OCI-LY7 (cell line): ENCODE measurements at regions not wholly inside any gene's neighbourhood (a gene's known extent, or its start where the extent isn't known, plus 50 kb on each side); places are given as distances from the start of the nearest gene placed in this dataset.
"Not testable (repeated sequence)": the region's sequence is repeated elsewhere in the genome, so short reads cannot be mapped to it uniquely, and the experiment has no call there.

Experiments used
- BruUV-seq: library from RNA; stranded (reverse); fragments of 400-500 nt; replicated peaks from 2 replicates; lab custom pipeline; 2021; lab: Mats Ljungman, UMichigan
- CTCF ChIA-PET: fragments of 300-600 bp; sonication (Branson Sonifier 250); formaldehyde crosslinking; loops from one replicate; lab custom pipeline; 2022; ENCODE audit warnings: antibody characterized with exemption; ENCODE audit not compliant: unreplicated experiment; lab: Charles Lee
- POLR2A ChIA-PET: fragments of 300-600 bp; sonication (Branson Sonifier 250); formaldehyde crosslinking; loops from one replicate; lab custom pipeline; 2022; ENCODE audit warnings: antibody characterized with exemption; lab: Charles Lee
- DNase-seq: peaks from one replicate; pipeline ENCODE4 v3.0.0-alpha.2; 2015; ENCODE audit warnings: low spot score
- H2AFZ ChIP-seq: fragments of 200-600 bp; sonication (generic), shearing (Covaris generic); 2 replicates; pipeline ENCODE4 v1.6.1; 2014; ENCODE audit warnings: mild to moderate bottlenecking, antibody characterized with exemption, low read length, moderate library complexity
- H3K27ac ChIP-seq: fragments of 200-600 bp; sonication (generic); 2 replicates; pipeline ENCODE4 v1.5.1; 2014; ENCODE audit warnings: mixed run types, low read depth, mild to moderate bottlenecking, moderate library complexity, low read length, inconsistent platforms; ENCODE audit not compliant: poor library complexity, severe bottlenecking
- H3K36me3 ChIP-seq: fragments of 200-600 bp; sonication (generic); 2 replicates; pipeline ENCODE4 v1.6.1; 2014; ENCODE audit warnings: mild to moderate bottlenecking, antibody characterized with exemption, low read length, moderate library complexity, mixed read lengths; ENCODE audit not compliant: insufficient read depth
- H3K4me1 ChIP-seq: fragments of 200-600 bp; sonication (generic); 2 replicates; pipeline ENCODE4 v1.5.1; 2014; ENCODE audit warnings: mild to moderate bottlenecking, low read length; ENCODE audit not compliant: insufficient read depth, poor library complexity, severe bottlenecking
- H3K4me2 ChIP-seq: fragments of 200-600 bp; sonication (generic); 2 replicates; pipeline ENCODE4 v1.6.1; 2014; ENCODE audit warnings: mild to moderate bottlenecking, low read length
- H3K4me3 ChIP-seq: fragments of 200-600 bp; sonication (generic); 2 replicates; pipeline ENCODE4 v1.5.1; 2014; ENCODE audit warnings: mild to moderate bottlenecking, low read depth, low read length; ENCODE audit not compliant: poor library complexity, severe bottlenecking
- H3K79me2 ChIP-seq: fragments of 200-600 bp; sonication (generic); 2 replicates; pipeline ENCODE4 v1.6.1; 2016; ENCODE audit warnings: low read depth, mild to moderate bottlenecking, low read length, moderate library complexity, mixed read lengths; ENCODE audit not compliant: insufficient read depth
- H3K9me2 ChIP-seq: fragments of 200-600 bp; sonication (generic); 2 replicates; pipeline ENCODE4 v1.6.1; 2016; ENCODE audit warnings: mild to moderate bottlenecking, low read length, mixed read lengths; ENCODE audit not compliant: insufficient read depth
- H3K9me3 ChIP-seq: fragments of 200-600 bp; sonication (generic); 2 replicates; pipeline ENCODE4 v1.6.1; 2014; ENCODE audit warnings: mild to moderate bottlenecking, mixed run types, low read length, mixed read lengths
- H4K20me1 ChIP-seq: fragments of 200-600 bp; sonication (generic); 2 replicates; pipeline ENCODE4 v1.6.1; 2014; ENCODE audit warnings: mild to moderate bottlenecking, antibody characterized with exemption, low read length, moderate library complexity, mixed read lengths; ENCODE audit not compliant: insufficient read depth
- EZH2phosphoT487 ChIP-seq: fragments of 200-600 bp; sonication (generic); IDR thresholded peaks from 2 replicates; pipeline ENCODE4 v1.6.1; 2018; ENCODE audit warnings: low read depth, borderline replicate concordance, mild to moderate bottlenecking, mixed run types, antibody characterized with exemption, low read length, moderate library complexity, mixed read lengths
- intact Hi-C: fragments of 100-400 bp; cut with micrococcal nuclease; formaldehyde crosslinking; loops from one replicate; pipeline ENCODE4 v1.10.0; 2022; ENCODE audit not compliant: unreplicated experiment
- TF ChIP-seq, protein P1 (sequence below): fragments of 200-600 bp; sonication (generic); conservative IDR thresholded peaks from 2 replicates; pipeline ENCODE4 v1.5.1; 2014; ENCODE audit warnings: mild to moderate bottlenecking, antibody characterized with exemption, low read length, moderate library complexity, mixed read lengths

DNA sequence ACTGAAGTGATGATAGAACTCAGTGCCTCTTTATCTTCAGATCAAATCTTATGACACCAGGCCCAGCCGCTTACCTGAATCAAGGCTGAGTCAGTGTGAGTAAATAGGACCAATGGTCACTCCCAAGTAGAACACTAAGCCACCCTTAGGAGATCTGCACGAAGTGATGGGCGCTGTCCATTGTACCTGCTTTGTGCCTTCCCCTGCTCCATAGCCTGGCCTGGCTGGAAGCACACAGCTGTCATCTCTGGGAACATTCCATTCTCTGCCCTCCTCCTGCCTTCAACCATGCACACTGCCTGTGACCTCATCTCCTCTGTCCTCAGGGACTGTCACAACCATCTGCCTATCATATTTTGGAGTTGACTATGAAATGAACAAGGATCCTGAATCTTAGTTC, 279.5 kb upstream of the ASIC2 start:
- Histone ChIP-seq H3K4me2 (no peak overlapping the region), H3K36me3 (no peaks in the 10 kb centered on the region)

GRCh38 chr17:33574942-33575445, 281.9 kb upstream of the ASIC2 start:
- BruUV-seq: no TSS peak
- 0 out of 2 replicates have a peak, but pooled peaks cover 4% of the 10 kb centered on the region for H3K9me3 ChIP-seq
- no peak for DNase-seq
- TF ChIP-seq, protein P1, sequence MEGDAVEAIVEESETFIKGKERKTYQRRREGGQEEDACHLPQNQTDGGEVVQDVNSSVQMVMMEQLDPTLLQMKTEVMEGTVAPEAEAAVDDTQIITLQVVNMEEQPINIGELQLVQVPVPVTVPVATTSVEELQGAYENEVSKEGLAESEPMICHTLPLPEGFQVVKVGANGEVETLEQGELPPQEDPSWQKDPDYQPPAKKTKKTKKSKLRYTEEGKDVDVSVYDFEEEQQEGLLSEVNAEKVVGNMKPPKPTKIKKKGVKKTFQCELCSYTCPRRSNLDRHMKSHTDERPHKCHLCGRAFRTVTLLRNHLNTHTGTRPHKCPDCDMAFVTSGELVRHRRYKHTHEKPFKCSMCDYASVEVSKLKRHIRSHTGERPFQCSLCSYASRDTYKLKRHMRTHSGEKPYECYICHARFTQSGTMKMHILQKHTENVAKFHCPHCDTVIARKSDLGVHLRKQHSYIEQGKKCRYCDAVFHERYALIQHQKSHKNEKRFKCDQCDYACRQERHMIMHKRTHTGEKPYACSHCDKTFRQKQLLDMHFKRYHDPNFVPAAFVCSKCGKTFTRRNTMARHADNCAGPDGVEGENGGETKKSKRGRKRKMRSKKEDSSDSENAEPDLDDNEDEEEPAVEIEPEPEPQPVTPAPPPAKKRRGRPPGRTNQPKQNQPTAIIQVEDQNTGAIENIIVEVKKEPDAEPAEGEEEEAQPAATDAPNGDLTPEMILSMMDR: no peak
- no peak for TF ChIP-seq EZH2phosphoT487
- H3K36me3 ChIP-seq: no peaks in the 10 kb centered on the region
- H3K4me2 ChIP-seq: no peak overlapping the region
- H2AFZ ChIP-seq: no peak overlapping the region
- no peaks in the 10 kb centered on the region for H4K20me1 ChIP-seq
- no peaks in the 10 kb centered on the region for H3K9me2 ChIP-seq
- no peak overlapping the region for H3K4me3 ChIP-seq
- no peaks in the 10 kb centered on the region for H3K4me1 ChIP-seq
- H3K27ac ChIP-seq: no peak overlapping the region
- POLR2A ChIA-PET: no interaction called here
- H3K79me2 ChIP-seq: no peaks in the 10 kb centered on the region
- CTCF ChIA-PET: no interaction called here
- intact Hi-C loops: no loop called here

More for the DNA sequence above, 279.5 kb upstream of the ASIC2 start:
- no peaks in the 10 kb centered on the region for H3K9me3 ChIP-seq
- intact Hi-C loops: no loop called here
- no TSS peak for BruUV-seq
- no peak for DNase-seq
- H4K20me1 ChIP-seq: no peaks in the 10 kb centered on the region
- H3K4me1 ChIP-seq: no peaks in the 10 kb centered on the region
- no peak overlapping the region for H3K4me3 ChIP-seq
- H3K27ac ChIP-seq: no peak overlapping the region
- ChIA-PET CTCF (no interaction called here), POLR2A (no interaction called here)
- no peak overlapping the region for H2AFZ ChIP-seq
- no peak for TF ChIP-seq EZH2phosphoT487
- TF ChIP-seq, protein P1: no peak
- H3K79me2 ChIP-seq: no peaks in the 10 kb centered on the region
- no peaks in the 10 kb centered on the region for H3K9me2 ChIP-seq

DNA sequence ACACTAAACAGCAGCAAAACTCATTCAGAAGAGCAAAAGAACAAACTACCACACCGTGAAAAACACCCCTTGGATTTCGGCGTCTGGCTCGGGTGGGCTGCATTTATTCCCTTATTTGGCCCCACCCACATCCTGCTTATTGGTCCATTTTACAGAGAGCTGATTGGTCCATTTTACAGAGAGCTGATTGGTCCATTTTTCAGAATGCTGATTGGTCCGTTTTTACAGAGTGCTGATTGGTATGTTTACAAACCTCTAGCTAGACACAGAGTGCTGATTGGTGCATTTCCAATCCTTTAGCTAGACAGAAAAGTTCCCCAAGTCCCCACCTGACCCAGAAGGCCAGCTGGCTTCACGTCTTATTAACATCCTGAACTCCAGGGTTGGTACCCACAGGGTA, 286.6 kb upstream of the ASIC2 start:
- POLR2A ChIA-PET, BruUV-seq: not testable (repeated sequence)

More for the DNA sequence above, 286.6 kb upstream of the ASIC2 start:
- H4K20me1 ChIP-seq, H3K9me3 ChIP-seq, DNase-seq, H3K4me2 ChIP-seq, CTCF ChIA-PET, H3K9me2 ChIP-seq, H3K4me1 ChIP-seq, H3K79me2 ChIP-seq, H3K36me3 ChIP-seq, H2AFZ ChIP-seq, H3K4me3 ChIP-seq, H3K27ac ChIP-seq, intact Hi-C loops: not testable (repeated sequence)
